Nephron progenitor cell (in vitro differentiated cells): ENCODE measurements at regions not wholly inside any gene's neighbourhood (a gene's known extent, or its start where the extent isn't known, plus 50 kb on each side); places are given as distances from the start of the nearest gene placed in this dataset.
"Not testable (repeated sequence)": the region's sequence is repeated elsewhere in the genome, so short reads cannot be mapped to it uniquely, and the experiment has no call there.

ENCODE experiments used
- DNase-seq: peaks from one replicate; pipeline ENCODE4 v3.0.0; 2021
- H3K27ac Mint-ChIP-seq: 2 replicates; pipeline ENCODE4 v1.8.0; 2021; ENCODE audit warnings: mild to moderate bottlenecking, moderate library complexity, mixed read lengths
- H3K27me3 Mint-ChIP-seq: 2 replicates; pipeline ENCODE4 v1.8.0; 2021; ENCODE audit warnings: mild to moderate bottlenecking, low read depth, mixed read lengths; ENCODE audit not compliant: poor library complexity
- H3K36me3 Mint-ChIP-seq: 2 replicates; pipeline ENCODE4 v1.8.0; 2021; ENCODE audit warnings: low read depth, mixed read lengths
- H3K4me1 Mint-ChIP-seq: 2 replicates; pipeline ENCODE4 v1.8.0; 2021; ENCODE audit warnings: mixed read lengths
- H3K4me3 Mint-ChIP-seq: 2 replicates; pipeline ENCODE4 v1.8.0; 2021; ENCODE audit warnings: mild to moderate bottlenecking, moderate library complexity, mixed read lengths
- H3K9me3 Mint-ChIP-seq: 2 replicates; pipeline ENCODE4 v1.8.0; 2021; ENCODE audit warnings: mild to moderate bottlenecking, moderate library complexity, mixed read lengths
- CTCF ChIP-seq: fragments of 200-600 bp; sonication (generic); IDR thresholded peaks from 2 replicates; pipeline ENCODE4 v1.5.0; 2021; ENCODE audit warnings: antibody characterized with exemption

- no peak for TF ChIP-seq CTCF
- Mint-ChIP-seq H3K27me3 (peaks cover 13% of the 10 kb centered on the region), H3K36me3 (peaks cover 14% of the 10 kb centered on the region), H3K9me3 (peaks cover 49% of the 10 kb centered on the region), H3K4me3 (no peak overlapping the region), H3K4me1 (peaks cover 3% of the 10 kb centered on the region), H3K27ac (peak overlapping the region; percentile 77)
- DNase-seq, result no peak
Measured at GRCh38 chr6:106866875-106867658, 107.5 kb downstream of the CD24 start.

GRCh38 chr6:106862858-106863257, 111.7 kb downstream of the CD24 start:
- DNase-seq, result no peak
- Mint-ChIP-seq H3K27me3 (peaks cover 6% of the 10 kb centered on the region), H3K4me3 (no peak overlapping the region), H3K36me3 (peaks cover 7% of the 10 kb centered on the region), H3K27ac (no peak overlapping the region), H3K4me1 (no peaks in the 10 kb centered on the region), H3K9me3 (peaks cover 62% of the 10 kb centered on the region)
- TF ChIP-seq CTCF, result no peak

GRCh38 chr6:106860940-106861339, 113.6 kb downstream of the CD24 start:
- no peak for TF ChIP-seq CTCF
- peaks cover 57% of the 10 kb centered on the region for H3K9me3 Mint-ChIP-seq
- no peak for DNase-seq
- H3K4me1 Mint-ChIP-seq, result no peaks in the 10 kb centered on the region
- H3K27me3 Mint-ChIP-seq, result peaks cover 5% of the 10 kb centered on the region
- H3K4me3 Mint-ChIP-seq, result no peak overlapping the region
- no peak overlapping the region for H3K27ac Mint-ChIP-seq
- H3K36me3 Mint-ChIP-seq, result peaks cover 7% of the 10 kb centered on the region

GRCh38 chr6:106858653-106859092, 115.9 kb downstream of the CD24 start:
- H3K36me3 Mint-ChIP-seq, result peaks cover 7% of the 10 kb centered on the region
- H3K27ac Mint-ChIP-seq, result no peak overlapping the region
- H3K4me1 Mint-ChIP-seq, result no peaks in the 10 kb centered on the region
- H3K4me3 Mint-ChIP-seq, result no peak overlapping the region
- TF ChIP-seq CTCF, result no peak
- DNase-seq, result no peak
- H3K27me3 Mint-ChIP-seq, result no peaks in the 10 kb centered on the region
- H3K9me3 Mint-ChIP-seq, result peaks cover 45% of the 10 kb centered on the region

GRCh38 chr6:106857771-106858652, 116.5 kb downstream of the CD24 start:
- Mint-ChIP-seq H3K4me1 (no peaks in the 10 kb centered on the region), H3K36me3 (peaks cover 7% of the 10 kb centered on the region), H3K27me3 (no peaks in the 10 kb centered on the region), H3K4me3 (no peak overlapping the region), H3K27ac (no peak overlapping the region), H3K9me3 (peaks cover 39% of the 10 kb centered on the region)
- no peak for TF ChIP-seq CTCF
- DNase-seq, result no peak

- not testable (repeated sequence) for DNase-seq, H3K4me3 Mint-ChIP-seq, H3K27me3 Mint-ChIP-seq, H3K36me3 Mint-ChIP-seq, H3K27ac Mint-ChIP-seq, H3K4me1 Mint-ChIP-seq
- H3K9me3 Mint-ChIP-seq, result peaks cover 34% of the 10 kb centered on the region
Measured at GRCh38 chr6:106857310-106857709, 117.2 kb downstream of the CD24 start.
